ENCODE measurements at regions not wholly inside any gene's neighbourhood (a gene's known extent, or its start where the extent isn't known, plus 50 kb on each side); places are given as distances from the start of the nearest gene placed in this dataset.

DNA sequence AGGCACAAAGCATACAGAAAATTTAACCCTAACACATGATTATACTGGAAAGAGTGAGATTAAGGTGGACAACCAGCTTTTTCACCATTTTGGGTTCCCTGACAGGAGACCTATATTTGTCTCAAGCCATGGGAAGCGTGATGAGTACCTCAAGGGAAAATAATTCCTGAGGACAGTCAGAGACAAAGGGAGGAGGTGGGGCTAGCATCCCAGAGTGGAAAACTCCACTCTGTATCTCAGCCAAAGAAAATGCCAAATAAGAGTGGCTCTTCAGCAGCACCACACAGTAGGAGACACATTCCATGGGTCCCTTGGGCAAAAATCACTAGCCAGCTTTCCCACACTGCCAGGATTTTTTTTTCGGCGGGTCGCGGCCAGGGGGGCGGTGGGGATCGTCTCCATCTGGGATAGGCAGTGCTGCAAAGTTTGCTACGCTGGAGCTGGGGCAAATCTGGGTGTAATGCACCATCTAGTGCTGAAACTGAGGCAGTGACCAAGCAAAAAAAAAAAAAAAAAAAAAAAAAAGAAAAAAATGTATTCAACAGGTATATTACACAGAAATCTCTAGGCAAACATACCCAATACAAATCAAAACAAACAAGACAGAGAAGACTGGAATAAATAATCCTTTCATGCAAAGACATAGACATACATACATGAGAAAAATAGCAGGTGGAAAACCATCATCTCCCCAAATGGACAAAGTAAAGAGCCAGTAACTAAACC is 77.3 kb upstream of the SLC35F1 start:
- Histone ChIP-seq H3K79me2 (ENCODE audit: insufficient read depth, low read depth, low read length) (no peaks in the 10 kb centered on the region), H3K36me3 (ENCODE audit: insufficient read depth, low read length) (no peaks in the 10 kb centered on the region), H4K20me1 (ENCODE audit: insufficient read depth, low read length) (no peaks in the 10 kb centered on the region), H3K27ac (ENCODE audit: low read depth, low read length, poor library complexity, severe bottlenecking) (no peak overlapping the region), H3K4me1 (ENCODE audit: insufficient read depth, low read length, poor library complexity, severe bottlenecking) (no peaks in the 10 kb centered on the region), H3K4me2 (ENCODE audit: low read length) (no peak overlapping the region), H3K9me3 (ENCODE audit: low read length) (0 out of 2 replicates have a peak, but pooled peaks cover 6% of the 10 kb centered on the region), H3K4me3 (ENCODE audit: low read depth, low read length, poor library complexity, severe bottlenecking) (no peak overlapping the region), H3K9me2 (ENCODE audit: insufficient read depth, low read length) (no peaks in the 10 kb centered on the region), H2AFZ (ENCODE audit: low read length) (no peak overlapping the region)
- intact Hi-C loops (cut with micrococcal nuclease; ENCODE audit: unreplicated experiment), result loop anchor here (10.0 kb wide), 1 partner anchor 375 kb away; no protein-coding TSS in a partner anchor
- no TSS peak for BruUV-seq (replicated peaks)
- TF ChIP-seq EZH2phosphoT487 (IDR thresholded peaks at IDR 0.05; ENCODE audit: borderline replicate concordance, low read depth, low read length) (no peak), CTCF (conservative IDR thresholded peaks at IDR 0.05; ENCODE audit: low read length) (peak; percentile 37; the same call in 1 of the 2 replicates)
- no peak for DNase-seq (ENCODE audit: low spot score)
- CTCF ChIA-PET (ENCODE audit: unreplicated experiment), result no interaction called here
- POLR2A ChIA-PET, result no interaction called here

DNA sequence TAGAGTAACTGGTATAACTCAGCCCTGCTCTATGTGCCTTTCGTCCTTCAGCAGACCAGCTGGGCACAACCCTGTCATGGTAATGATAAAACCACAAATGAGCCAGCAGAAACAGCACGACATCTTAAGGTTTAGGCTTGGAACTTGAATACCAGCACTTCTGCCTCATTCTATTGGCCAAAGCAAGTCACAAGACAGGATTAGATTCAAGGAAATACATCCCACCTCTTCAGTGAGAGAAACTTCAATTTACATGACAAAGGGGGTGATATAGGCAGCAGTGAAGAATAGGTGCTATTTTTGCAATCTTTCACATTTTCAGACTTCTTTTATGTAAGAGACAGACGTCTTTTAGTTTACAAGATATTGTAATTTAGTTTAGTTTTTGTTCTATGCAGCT is 69.8 kb upstream of the SLC35F1 start:
- Histone ChIP-seq H3K79me2 (ENCODE audit: insufficient read depth, low read depth, low read length) (no peaks in the 10 kb centered on the region), H2AFZ (ENCODE audit: low read length) (no peak overlapping the region), H4K20me1 (ENCODE audit: insufficient read depth, low read length) (no peaks in the 10 kb centered on the region), H3K9me3 (ENCODE audit: low read length) (no peaks in the 10 kb centered on the region), H3K4me2 (ENCODE audit: low read length) (no peak overlapping the region), H3K36me3 (ENCODE audit: insufficient read depth, low read length) (no peaks in the 10 kb centered on the region), H3K27ac (ENCODE audit: low read depth, low read length, poor library complexity, severe bottlenecking) (no peak overlapping the region), H3K4me1 (ENCODE audit: insufficient read depth, low read length, poor library complexity, severe bottlenecking) (no peaks in the 10 kb centered on the region), H3K4me3 (ENCODE audit: low read depth, low read length, poor library complexity, severe bottlenecking) (no peak overlapping the region), H3K9me2 (ENCODE audit: insufficient read depth, low read length) (no peaks in the 10 kb centered on the region)
- no peak for TF ChIP-seq CTCF (conservative IDR thresholded peaks at IDR 0.05; ENCODE audit: low read length)
- TF ChIP-seq EZH2phosphoT487 (IDR thresholded peaks at IDR 0.05; ENCODE audit: borderline replicate concordance, low read depth, low read length), result no peak
- DNase-seq (ENCODE audit: low spot score), result no peak
- intact Hi-C loops (cut with micrococcal nuclease; ENCODE audit: unreplicated experiment), result loop anchor here (10.0 kb wide), 1 partner anchor 382 kb away; no protein-coding TSS in a partner anchor
- no TSS peak for BruUV-seq (replicated peaks)
- ChIA-PET POLR2A (no interaction called here), CTCF (ENCODE audit: unreplicated experiment) (no interaction called here)

GRCh38 chr6:117840541-117840983 is 66.5 kb upstream of the SLC35F1 start:
- H2AFZ ChIP-seq (ENCODE audit: low read length), result no peak overlapping the region
- no peaks in the 10 kb centered on the region for H4K20me1 ChIP-seq (ENCODE audit: insufficient read depth, low read length)
- POLR2A ChIA-PET, result no interaction called here
- H3K9me2 ChIP-seq (ENCODE audit: insufficient read depth, low read length), result no peaks in the 10 kb centered on the region
- TF ChIP-seq EZH2phosphoT487 (IDR thresholded peaks at IDR 0.05; ENCODE audit: borderline replicate concordance, low read depth, low read length) (no peak), CTCF (conservative IDR thresholded peaks at IDR 0.05; ENCODE audit: low read length) (peak; percentile 72)
- no peak overlapping the region for H3K27ac ChIP-seq (ENCODE audit: low read depth, low read length, poor library complexity, severe bottlenecking)
- no peak overlapping the region for H3K4me2 ChIP-seq (ENCODE audit: low read length)
- peak; percentile 37 for DNase-seq (ENCODE audit: low spot score)
- H3K36me3 ChIP-seq (ENCODE audit: insufficient read depth, low read length), result no peaks in the 10 kb centered on the region
- CTCF ChIA-PET (ENCODE audit: unreplicated experiment), result no interaction called here
- intact Hi-C loops (cut with micrococcal nuclease; ENCODE audit: unreplicated experiment), result no loop called here
- BruUV-seq (replicated peaks), result no TSS peak
- H3K79me2 ChIP-seq (ENCODE audit: insufficient read depth, low read depth, low read length), result no peaks in the 10 kb centered on the region
- H3K4me3 ChIP-seq (ENCODE audit: low read depth, low read length, poor library complexity, severe bottlenecking), result no peak overlapping the region
- H3K4me1 ChIP-seq (ENCODE audit: insufficient read depth, low read length, poor library complexity, severe bottlenecking), result no peaks in the 10 kb centered on the region
- no peaks in the 10 kb centered on the region for H3K9me3 ChIP-seq (ENCODE audit: low read length)
